Endothelial cell of umbilical vein (primary cell): ENCODE measurements at regions not wholly inside any gene's neighbourhood (a gene's known extent, or its start where the extent isn't known, plus 50 kb on each side); places are given as distances from the start of the nearest gene placed in this dataset.

Experiments used
- BruUV-seq: library from RNA; stranded (reverse); fragments of 400-500 nt; replicated peaks from 2 replicates; lab custom pipeline; 2021; lab: Mats Ljungman, UMichigan
- CTCF ChIA-PET: fragments of 300-600, 350-600 bp; sonication (Branson Sonifier 250); formaldehyde crosslinking; loops from one replicate; lab custom pipeline; 2021; ENCODE audit warnings: antibody characterized with exemption, inconsistent platforms; lab: Charles Lee
- POLR2A ChIA-PET: fragments of 300-600, 350-600 bp; sonication (Branson Sonifier 250); formaldehyde crosslinking; loops from one replicate; lab custom pipeline; 2021; ENCODE audit warnings: antibody characterized with exemption, inconsistent platforms; lab: Charles Lee
- DNase-seq: peaks from one replicate; pipeline ENCODE4 v3.0.0-alpha.2; 2011; ENCODE audit warnings: low read depth, low spot score
- FAIRE-seq: peaks from 2 replicates; lab custom pipeline; 2011; peaks lifted over from hg19 to GRCh38; lab: Jason Lieb, UNC
- H2AFZ ChIP-seq: 2 replicates; pipeline ENCODE4 v1.6.0; 2012; ENCODE audit warnings: low read depth, low read length, control low read depth, inconsistent platforms
- H3K27ac ChIP-seq: 2 replicates; pipeline ENCODE4 v1.5.1; 2011; ENCODE audit warnings: low read depth, mild to moderate bottlenecking, control low read depth, low read length, moderate library complexity; ENCODE audit not compliant: insufficient read depth
- H3K27me3 ChIP-seq, 2 experiments: 2 replicates each; pipeline versions ENCODE4 v1.6.0 to v1.6.1; 2011; ENCODE audit warnings: low read length in 2 of 2, mixed read lengths in 1 of 2; ENCODE audit not compliant: control insufficient read depth in 2 of 2, insufficient read depth in 2 of 2
- H3K36me3 ChIP-seq, 2 experiments: 2 replicates in 1 of 2; 3 replicates in 1 of 2; pipeline ENCODE4 v1.5.1; 2011; ENCODE audit warnings: low read length in 2 of 2, mild to moderate bottlenecking in 1 of 2, moderate library complexity in 1 of 2; ENCODE audit not compliant: control insufficient read depth in 2 of 2, insufficient read depth in 2 of 2; ENCODE audit errors: extremely low read depth in 1 of 2
- H3K4me1 ChIP-seq: 3 replicates; pipeline ENCODE4 v1.5.1; 2011; ENCODE audit warnings: mild to moderate bottlenecking, low read length; ENCODE audit not compliant: control insufficient read depth, insufficient read depth; ENCODE audit errors: extremely low read depth
- H3K4me2 ChIP-seq: 2 replicates; pipeline ENCODE4 v1.6.1; 2011; ENCODE audit warnings: low read length, control low read depth, mixed read lengths; ENCODE audit not compliant: insufficient read depth
- H3K4me3 ChIP-seq, 3 experiments: fragments of 200-600 bp in 1 of 3; sonication (generic), shearing (Covaris generic) in 1 of 3; replicated peaks in 1 of 3; 2 replicates each; pipeline ENCODE4 v1.5.1; 2011 to 2016; ENCODE audit warnings: control low read depth in 3 of 3, low read length in 3 of 3, mild to moderate bottlenecking in 2 of 3, inconsistent platforms in 1 of 3, low read depth in 1 of 3, moderate library complexity in 1 of 3; ENCODE audit not compliant: insufficient read depth in 1 of 3
- H3K79me2 ChIP-seq: 2 replicates; pipeline ENCODE4 v1.6.0; 2012; ENCODE audit warnings: low read length, inconsistent platforms; ENCODE audit not compliant: control insufficient read depth, insufficient read depth
- H3K9ac ChIP-seq: replicated peaks from 2 replicates; pipeline ENCODE3; 2011; ENCODE audit warnings: low read length, control low read depth; ENCODE audit not compliant: insufficient read depth; ENCODE audit errors: extremely low read depth
- H3K9me1 ChIP-seq: replicated peaks from 3 replicates; pipeline ENCODE4 v1.6.0; 2011; ENCODE audit warnings: mild to moderate bottlenecking, low read length; ENCODE audit not compliant: control insufficient read depth, insufficient read depth; ENCODE audit errors: extremely low read depth
- H3K9me3 ChIP-seq: replicated peaks from 2 replicates; pipeline ENCODE4 v1.5.1; 2012; ENCODE audit warnings: low read length, inconsistent platforms; ENCODE audit not compliant: control insufficient read depth, insufficient read depth
- H4K20me1 ChIP-seq: replicated peaks from 2 replicates; pipeline ENCODE3; 2011; ENCODE audit warnings: mild to moderate bottlenecking, low read length; ENCODE audit not compliant: control insufficient read depth, insufficient read depth; ENCODE audit errors: extremely low read depth
- EZH2 ChIP-seq: IDR thresholded peaks from 2 replicates; pipeline ENCODE4 v1.6.1; 2012; ENCODE audit warnings: borderline replicate concordance, low read depth, mild to moderate bottlenecking, moderate library complexity, low read length, inconsistent platforms; ENCODE audit not compliant: severe bottlenecking
- FOS ChIP-seq: IDR thresholded peaks from 2 replicates; pipeline ENCODE4 v1.6.1; 2011; ENCODE audit warnings: mild to moderate bottlenecking, low read length, moderate library complexity, borderline replicate concordance; ENCODE audit not compliant: insufficient read depth
- GATA2 ChIP-seq: IDR thresholded peaks from 2 replicates; pipeline ENCODE4 v1.7.0; 2011; ENCODE audit warnings: low read depth, mild to moderate bottlenecking, moderate library complexity, mixed read lengths, low read length; ENCODE audit not compliant: insufficient read length, insufficient read depth
- JUN ChIP-seq: IDR thresholded peaks from 2 replicates; pipeline ENCODE4 v1.6.1; 2011; ENCODE audit warnings: borderline replicate concordance, low read depth; ENCODE audit not compliant: insufficient read length, insufficient read depth
- MYC ChIP-seq: IDR thresholded peaks from one replicate; pipeline ENCODE4 v1.6.1; 2011; ENCODE audit warnings: mild to moderate bottlenecking, low read depth, low read length
- POLR2A ChIP-seq: IDR thresholded peaks from 2 replicates; pipeline ENCODE4 v1.6.1; 2012; ENCODE audit warnings: low read depth, mild to moderate bottlenecking, control low read depth, low read length
- POLR2AphosphoS5 ChIP-seq: IDR thresholded peaks from 2 replicates; pipeline ENCODE4 v1.6.1; 2012; ENCODE audit warnings: low read depth, mild to moderate bottlenecking, control low read depth, low read length, moderate library complexity; ENCODE audit not compliant: insufficient read depth
- dilution Hi-C: fragments of 300-500 bp; cut with MboI; formaldehyde crosslinking; loops from one replicate; pipeline ENCODE4 v1.15.0; 2019; ENCODE audit warnings: low sequenced_read_pairs; ENCODE audit not compliant: extremely low pct_ligation_motif_present
- intact Hi-C: fragments of 100-400 bp; cut with micrococcal nuclease; formaldehyde crosslinking; loops from one replicate; pipeline ENCODE4 v1.10.0; 2022
- TF ChIP-seq, protein P1 (sequence below): IDR thresholded peaks from 2 replicates; pipeline ENCODE4 v1.6.1; 2011; ENCODE audit not compliant: insufficient read depth, insufficient read length
- TF ChIP-seq, protein P2 (sequence below), 2 donors: IDR thresholded peaks; 1 replicate in 1 of 2; 2 replicates in 1 of 2; pipeline ENCODE4 v1.5.1; 2011; ENCODE audit warnings: low read length in 2 of 2, mild to moderate bottlenecking in 2 of 2, moderate library complexity in 2 of 2, control low read depth in 1 of 2, inconsistent platforms in 1 of 2, low read depth in 1 of 2; ENCODE audit not compliant: insufficient read depth in 1 of 2; ENCODE audit errors: extremely low read depth in 1 of 2

DNA sequence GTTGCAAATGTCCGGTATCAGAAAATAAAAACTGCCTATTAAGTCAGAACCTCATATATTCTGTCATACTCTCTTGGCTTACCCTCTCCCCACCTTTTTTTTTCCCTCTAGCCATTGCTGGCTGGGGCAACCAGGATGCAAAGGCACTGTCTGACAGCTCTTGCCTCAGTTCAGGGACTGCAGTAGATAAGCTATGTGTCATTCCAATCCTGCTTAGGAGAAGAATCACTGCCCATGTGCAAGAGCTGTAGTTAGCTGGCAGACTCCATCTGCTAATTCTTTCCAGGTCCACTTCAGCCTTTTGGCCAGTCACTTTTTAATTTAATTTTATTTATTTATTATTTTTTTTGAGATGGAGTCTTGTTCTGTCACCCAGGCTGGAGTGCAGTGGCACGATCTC lies 895.6 kb upstream of the SLC10A2 start:
- no peak overlapping the region for H3K4me2 ChIP-seq
- intact Hi-C loops, result loop anchor here (2.0 kb wide), 1 partner anchor 47 kb away; no protein-coding TSS in a partner anchor
- ChIA-PET CTCF (no interaction called here), POLR2A (no interaction called here)
- no peak overlapping the region for H3K9ac ChIP-seq
- H3K36me3 ChIP-seq, result no peaks in the 10 kb centered on the region
- no peak overlapping the region for H3K4me3 ChIP-seq
- peaks cover 13% of the 10 kb centered on the region for H3K4me1 ChIP-seq
- DNase-seq (no peak), FAIRE-seq (no peak)
- no peaks in the 10 kb centered on the region for H3K27me3 ChIP-seq
- H4K20me1 ChIP-seq, result no peaks in the 10 kb centered on the region
- no TSS peak for BruUV-seq
- H3K9me1 ChIP-seq, result no peaks in the 10 kb centered on the region
- H3K79me2 ChIP-seq, result no peaks in the 10 kb centered on the region
- no peaks in the 10 kb centered on the region for H3K9me3 ChIP-seq
- dilution Hi-C loops, result no loop called here
- H3K27ac ChIP-seq, result no peak overlapping the region
- TF ChIP-seq EZH2, result no peak
- TF ChIP-seq, protein P1, sequence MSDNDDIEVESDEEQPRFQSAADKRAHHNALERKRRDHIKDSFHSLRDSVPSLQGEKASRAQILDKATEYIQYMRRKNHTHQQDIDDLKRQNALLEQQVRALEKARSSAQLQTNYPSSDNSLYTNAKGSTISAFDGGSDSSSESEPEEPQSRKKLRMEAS, result no peak
- TF ChIP-seq, protein P2, sequence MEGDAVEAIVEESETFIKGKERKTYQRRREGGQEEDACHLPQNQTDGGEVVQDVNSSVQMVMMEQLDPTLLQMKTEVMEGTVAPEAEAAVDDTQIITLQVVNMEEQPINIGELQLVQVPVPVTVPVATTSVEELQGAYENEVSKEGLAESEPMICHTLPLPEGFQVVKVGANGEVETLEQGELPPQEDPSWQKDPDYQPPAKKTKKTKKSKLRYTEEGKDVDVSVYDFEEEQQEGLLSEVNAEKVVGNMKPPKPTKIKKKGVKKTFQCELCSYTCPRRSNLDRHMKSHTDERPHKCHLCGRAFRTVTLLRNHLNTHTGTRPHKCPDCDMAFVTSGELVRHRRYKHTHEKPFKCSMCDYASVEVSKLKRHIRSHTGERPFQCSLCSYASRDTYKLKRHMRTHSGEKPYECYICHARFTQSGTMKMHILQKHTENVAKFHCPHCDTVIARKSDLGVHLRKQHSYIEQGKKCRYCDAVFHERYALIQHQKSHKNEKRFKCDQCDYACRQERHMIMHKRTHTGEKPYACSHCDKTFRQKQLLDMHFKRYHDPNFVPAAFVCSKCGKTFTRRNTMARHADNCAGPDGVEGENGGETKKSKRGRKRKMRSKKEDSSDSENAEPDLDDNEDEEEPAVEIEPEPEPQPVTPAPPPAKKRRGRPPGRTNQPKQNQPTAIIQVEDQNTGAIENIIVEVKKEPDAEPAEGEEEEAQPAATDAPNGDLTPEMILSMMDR (IDR thresholded peaks at IDR 0.05; ENCODE audit: extremely low read depth in 1 of 2, insufficient read depth in 1 of 2, low read depth in 1 of 2, low read length in 2 of 2), result no peak
- TF ChIP-seq MYC, result no peak
- TF ChIP-seq POLR2AphosphoS5, result no peak
- TF ChIP-seq JUN, result no peak
- no peak for TF ChIP-seq GATA2
- no peak for TF ChIP-seq POLR2A
- no peak for TF ChIP-seq FOS
- no peak overlapping the region for H2AFZ ChIP-seq
